GM18507 (cell line): ENCODE measurements at regions not wholly inside any gene's neighbourhood (a gene's known extent, or its start where the extent isn't known, plus 50 kb on each side); places are given as distances from the start of the nearest gene placed in this dataset.

Source experiments
- DNase-seq: peaks from one replicate; pipeline ENCODE4 v3.0.0; 2011; ENCODE audit warnings: low read depth; ENCODE audit not compliant: insufficient read length; ENCODE audit errors: extremely low spot score
- FAIRE-seq: peaks from 2 replicates; lab custom pipeline; 2011; peaks lifted over from hg19 to GRCh38; lab: Jason Lieb, UNC

DNA sequence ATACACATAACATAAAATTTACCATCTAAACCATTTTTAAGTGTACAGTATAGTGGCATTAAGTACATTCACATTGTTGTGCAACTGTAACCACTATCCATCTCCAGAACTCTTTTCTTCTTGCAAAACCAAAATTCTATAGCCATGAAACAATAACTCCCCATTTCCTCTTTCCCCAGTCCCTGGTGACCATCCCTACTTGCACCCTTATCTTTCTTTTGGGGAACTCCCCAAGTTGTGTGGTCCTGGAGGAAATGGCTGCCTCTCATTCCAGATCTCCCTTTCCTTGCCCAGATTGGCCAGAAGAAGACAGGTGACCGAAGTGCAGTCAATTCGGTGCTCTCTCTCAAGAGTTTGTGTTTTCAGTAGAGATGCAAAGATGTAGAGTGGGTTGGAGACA lies 389.6 kb upstream of the C1orf87 start:
- no peak for FAIRE-seq
- DNase-seq, result no peak

DNA sequence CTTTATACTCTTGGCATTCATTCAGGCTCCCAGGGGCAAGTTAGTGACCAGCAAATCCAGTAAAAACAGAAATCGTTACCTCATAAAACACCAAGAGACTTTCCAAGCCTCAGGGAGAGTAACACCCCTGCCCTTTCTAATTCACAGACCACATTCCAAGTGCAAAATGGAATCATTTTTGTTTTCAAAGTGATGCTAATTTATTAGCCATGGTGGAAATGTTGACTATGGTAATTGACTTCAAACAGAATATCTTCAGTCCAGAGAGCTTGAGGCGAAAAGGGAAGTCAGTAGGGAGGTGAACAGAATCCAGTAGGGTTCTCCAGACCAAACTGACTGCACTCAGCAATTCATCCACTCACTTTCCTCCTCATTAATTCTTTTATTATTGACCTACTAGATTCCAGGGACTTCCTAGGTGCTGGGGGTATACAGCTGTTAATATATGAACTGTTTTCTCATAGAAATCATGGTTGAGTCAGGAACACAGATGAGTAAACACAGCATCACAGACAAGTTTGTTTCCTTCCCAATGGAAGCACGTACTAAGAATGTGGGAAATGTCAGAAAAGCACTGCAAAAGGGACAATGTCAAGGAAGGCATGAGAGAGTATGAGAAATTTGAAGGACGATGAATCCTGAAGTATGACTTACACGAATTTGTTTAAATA lies 388.5 kb upstream of the C1orf87 start:
- FAIRE-seq (no peak), DNase-seq (no peak)

DNA sequence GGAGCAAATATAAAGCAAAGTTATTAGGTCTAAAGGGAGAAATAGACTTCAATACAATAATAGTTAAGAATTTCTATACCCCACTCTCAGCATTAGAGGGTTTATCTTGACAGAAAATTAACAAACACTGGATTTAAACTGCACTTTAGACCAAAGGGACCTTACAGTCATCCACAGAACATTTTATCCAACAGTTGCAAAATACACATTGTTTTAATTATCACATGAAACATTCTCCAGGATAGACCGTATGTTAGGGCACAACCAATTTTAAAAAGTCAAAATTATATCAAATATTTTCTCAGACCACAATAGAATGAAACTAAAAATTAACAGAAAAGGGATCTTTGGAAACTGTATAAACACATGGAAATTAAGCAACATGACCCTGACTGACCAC lies 384.5 kb upstream of the C1orf87 start:
- no peak for FAIRE-seq
- no peak for DNase-seq

DNA sequence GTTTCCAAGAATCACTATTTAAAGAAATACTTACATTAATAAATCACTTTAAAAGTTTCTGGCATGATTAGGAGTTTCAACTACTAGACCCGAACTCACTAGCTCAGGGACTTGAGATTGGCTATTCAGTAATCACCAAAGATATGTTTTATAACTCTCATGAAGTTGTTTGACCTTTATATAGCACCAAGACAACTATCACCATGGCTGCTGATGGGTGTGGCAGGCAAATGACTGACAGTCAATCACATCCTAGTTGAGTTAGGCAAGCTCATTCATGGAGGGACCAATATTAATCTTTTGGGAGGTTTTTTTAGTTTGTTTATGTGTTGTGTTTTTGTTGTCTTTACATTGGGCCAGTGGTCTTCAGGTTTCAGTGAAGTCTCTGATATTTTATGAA lies 376.3 kb upstream of the C1orf87 start:
- FAIRE-seq, result no peak

DNA sequence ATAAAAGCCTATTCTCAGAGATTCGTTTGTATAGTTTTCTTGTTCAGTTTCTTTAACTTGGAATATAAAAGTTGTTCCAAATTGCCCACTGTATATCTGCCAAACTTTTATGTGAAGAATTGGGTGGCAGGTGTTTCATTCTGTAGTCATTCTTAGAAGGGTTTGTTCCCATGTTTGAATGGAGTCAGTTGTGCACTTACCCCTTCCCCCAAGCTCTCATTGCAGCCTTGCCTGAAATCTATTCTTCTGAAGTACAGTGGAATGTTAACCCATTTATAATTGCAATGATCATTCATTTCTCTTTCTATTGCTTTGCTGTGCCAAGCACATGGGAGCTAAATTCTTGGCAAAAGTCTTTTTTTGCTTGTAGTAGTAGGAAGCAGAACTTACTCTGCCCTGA lies 375.3 kb upstream of the C1orf87 start:
- no peak for FAIRE-seq
- no peak for DNase-seq

More for the DNA sequence above, 376.3 kb upstream of the C1orf87 start:
- no peak for DNase-seq

- FAIRE-seq (no peak), DNase-seq (no peak)
Observed at GRCh38 chr1:60444680-60445079, 371.1 kb upstream of the C1orf87 start.

DNA sequence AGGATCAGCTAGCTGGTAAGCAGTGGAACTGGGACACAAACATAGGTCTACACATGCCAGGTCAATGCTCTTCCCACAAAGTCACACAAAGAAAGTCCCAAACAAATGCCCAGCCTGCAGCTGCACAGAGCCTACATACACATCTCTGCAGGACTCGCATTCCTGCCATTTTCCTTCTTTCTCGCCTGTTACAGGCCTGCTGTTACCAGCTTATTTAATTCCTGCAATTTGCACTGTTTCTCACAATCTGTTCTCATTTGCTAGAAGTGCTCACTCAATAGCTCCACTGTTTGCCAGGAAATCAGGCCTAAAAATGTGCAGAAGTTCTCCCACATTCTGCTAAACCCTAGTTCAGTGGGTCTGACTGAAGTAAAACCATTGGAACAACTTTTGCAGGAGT lies 362.6 kb upstream of the C1orf87 start:
- FAIRE-seq (no peak), DNase-seq (no peak)

DNA sequence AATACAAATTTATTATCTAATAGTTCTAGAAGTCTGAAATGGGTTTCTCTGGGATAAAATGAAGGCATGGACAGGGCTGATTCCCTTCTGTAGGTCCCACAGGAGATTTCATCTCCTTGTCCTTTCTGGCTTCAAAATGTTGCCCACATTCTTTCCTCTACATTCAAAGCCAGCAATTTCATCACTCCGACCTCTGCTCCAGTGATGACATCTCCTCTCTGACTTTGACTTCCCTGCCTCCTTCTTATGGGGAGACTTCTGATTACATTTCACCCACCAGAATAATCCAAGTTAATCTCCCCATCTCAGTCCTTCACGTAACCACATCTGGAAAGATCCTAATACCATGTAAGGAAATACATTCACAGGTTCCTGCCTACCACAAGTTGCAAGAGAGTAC lies 358.0 kb upstream of the C1orf87 start:
- DNase-seq (no peak), FAIRE-seq (no peak)

GRCh38 chr1:60430375-60430774 lies 356.8 kb upstream of the C1orf87 start:
- FAIRE-seq, result no peak
- DNase-seq, result no peak

GRCh38 chr1:60428127-60428526 lies 354.6 kb upstream of the C1orf87 start:
- FAIRE-seq, result no peak

DNA sequence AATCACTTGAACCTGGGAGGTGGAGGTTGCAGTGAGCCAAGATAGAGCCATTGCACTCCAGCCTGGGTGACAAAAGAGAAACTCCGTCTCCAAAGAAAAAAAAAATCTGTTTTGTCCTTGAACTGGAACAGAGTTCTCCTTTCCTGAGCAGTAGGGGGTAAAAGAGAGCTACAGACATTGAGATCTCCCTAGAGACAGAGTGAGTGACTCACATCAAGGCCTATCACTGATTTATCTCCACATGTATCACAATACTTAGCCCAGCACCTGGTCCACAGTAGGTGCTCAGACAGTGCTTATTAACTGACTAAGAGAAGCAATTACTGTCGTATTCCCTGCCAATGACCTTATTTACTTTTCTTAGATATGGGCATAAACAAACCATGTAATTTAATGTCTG lies 354.1 kb upstream of the C1orf87 start:
- DNase-seq, result no peak
- FAIRE-seq, result no peak

More at GRCh38 chr1:60428127-60428526, 354.6 kb upstream of the C1orf87 start:
- no peak for DNase-seq

DNA sequence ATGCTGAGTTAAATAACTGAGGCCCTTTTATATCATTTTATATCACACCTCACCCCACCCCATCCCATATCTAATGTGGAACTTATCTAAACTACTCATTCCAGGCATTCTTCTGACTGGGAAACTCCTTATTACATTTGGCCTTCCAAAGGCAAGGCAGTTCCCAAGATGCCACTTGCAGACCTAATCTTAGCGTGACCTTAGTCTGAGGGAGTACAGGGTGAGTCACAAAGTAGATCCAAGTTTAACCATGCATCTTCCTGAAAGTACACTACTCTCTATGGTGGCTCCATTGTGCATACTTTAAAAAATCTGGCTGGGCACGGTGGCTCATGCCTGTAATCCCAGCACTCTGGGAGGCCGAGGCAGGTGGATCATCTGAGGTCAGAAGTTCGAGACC lies 353.6 kb upstream of the C1orf87 start:
- FAIRE-seq (no peak), DNase-seq (no peak)

- DNase-seq (no peak), FAIRE-seq (no peak)
Observed at GRCh38 chr1:60425528-60425927, 352.0 kb upstream of the C1orf87 start.

DNA sequence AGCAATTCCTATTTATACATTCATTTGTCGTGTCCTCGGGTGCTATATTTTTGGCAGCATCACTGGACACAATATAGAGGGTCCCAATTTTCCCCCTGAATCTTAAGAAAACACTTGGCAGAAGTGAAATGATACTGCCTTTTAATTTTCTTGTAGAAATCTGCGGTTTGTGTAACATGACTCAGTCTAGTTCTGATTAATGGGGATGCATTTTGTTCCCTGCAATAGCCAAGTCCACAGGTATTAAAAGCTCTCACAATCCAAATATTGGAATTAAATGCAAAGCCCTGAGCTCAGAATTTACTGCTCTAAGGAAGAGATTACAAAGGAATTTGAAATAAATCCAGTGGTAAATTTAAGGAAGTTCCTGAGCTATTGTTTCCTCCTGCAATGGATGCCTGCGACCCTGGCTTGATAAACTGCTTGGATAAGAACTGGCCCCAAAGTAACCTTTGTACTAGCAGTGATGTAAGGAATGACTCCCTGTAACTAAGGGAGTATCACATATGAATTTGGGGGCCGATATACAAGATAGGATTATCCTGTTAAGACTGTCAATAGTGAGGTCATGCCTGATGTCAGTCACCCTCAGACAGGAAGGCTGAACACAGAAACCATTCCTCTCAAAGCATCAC lies 349.7 kb upstream of the C1orf87 start:
- DNase-seq, result no peak
- no peak for FAIRE-seq

DNA sequence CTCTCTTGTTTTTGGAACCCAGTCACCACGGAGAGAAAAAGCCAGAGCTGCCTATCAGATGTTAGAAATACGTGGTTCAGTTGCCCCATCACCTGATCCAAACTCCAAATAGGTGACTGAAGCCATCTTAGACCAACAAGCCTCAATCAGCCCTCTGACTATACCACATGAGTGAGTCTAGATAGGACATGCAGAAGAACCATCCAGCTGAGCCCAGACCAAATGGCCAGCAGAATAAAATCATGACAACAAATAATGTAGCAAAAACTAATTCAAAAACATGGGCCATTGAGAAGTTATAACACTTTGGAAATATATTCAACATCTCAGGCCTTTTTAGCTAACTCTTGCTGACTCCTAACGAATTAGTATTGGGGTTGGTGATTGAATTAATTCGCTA lies 348.4 kb upstream of the C1orf87 start:
- DNase-seq (no peak), FAIRE-seq (no peak)

GRCh38 chr1:60419023-60419422 lies 345.5 kb upstream of the C1orf87 start:
- no peak for DNase-seq
- no peak for FAIRE-seq

DNA sequence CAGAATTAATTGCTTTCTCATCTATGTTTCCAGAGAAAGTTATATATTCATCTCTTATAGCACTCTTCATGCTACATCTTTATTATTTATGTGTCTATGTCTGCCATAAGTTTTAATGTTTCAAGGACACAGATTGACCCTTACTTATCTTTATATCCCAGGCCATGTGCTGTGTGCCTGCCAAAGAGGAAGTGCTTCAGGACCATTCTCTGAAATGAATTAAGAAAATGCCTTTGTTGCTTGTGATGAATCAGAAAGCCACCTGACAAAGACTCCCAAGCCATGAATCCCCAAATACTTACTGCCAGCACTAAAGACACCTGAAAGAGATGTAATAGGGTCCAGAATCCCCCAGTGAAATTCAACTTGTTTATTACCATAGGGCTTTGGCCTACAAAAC lies 342.1 kb upstream of the C1orf87 start:
- FAIRE-seq (no peak), DNase-seq (no peak)

- FAIRE-seq (no peak), DNase-seq (no peak)
Observed at GRCh38 chr1:60413091-60413490, 339.5 kb upstream of the C1orf87 start.

DNA sequence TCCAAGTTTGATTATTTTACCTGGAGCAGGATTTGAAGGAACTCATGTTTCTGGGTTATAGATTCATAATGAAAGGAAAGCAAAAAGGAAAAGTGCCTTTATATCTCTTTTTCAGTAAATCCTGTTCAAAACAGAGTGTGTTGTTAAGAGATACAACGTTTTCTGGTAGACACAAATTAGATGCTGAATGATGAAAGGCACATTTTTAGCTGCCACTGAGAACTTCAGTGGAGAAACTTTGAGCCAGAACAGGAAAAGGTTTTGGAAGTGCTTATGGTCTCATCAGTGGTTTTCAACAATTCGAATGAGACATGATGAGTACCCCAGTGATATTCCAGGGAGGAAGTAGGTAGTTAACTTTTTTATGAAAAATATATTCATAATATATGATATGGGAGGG lies 338.0 kb upstream of the C1orf87 start:
- FAIRE-seq (no peak), DNase-seq (no peak)

- DNase-seq, result no peak
- FAIRE-seq, result no peak
Observed at GRCh38 chr1:60402816-60403215, 329.2 kb upstream of the C1orf87 start.

DNA sequence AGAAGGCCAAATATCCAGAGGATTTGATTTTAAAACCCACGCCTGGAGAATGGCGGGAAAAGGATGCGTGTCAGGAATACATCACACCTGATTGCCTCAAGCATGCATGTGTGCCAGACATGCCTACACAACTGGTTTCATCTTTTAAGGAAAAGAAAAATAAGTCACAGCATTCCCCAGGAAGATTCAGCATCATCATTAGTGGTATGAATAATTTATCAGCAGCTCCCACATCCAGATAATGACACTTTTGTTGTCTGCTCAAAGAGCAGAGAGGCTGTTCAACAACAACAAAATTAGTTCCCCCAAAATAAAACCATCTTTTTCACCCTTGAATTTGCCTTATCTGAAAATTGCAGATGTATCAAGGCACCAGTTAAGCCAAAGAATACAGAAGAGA lies 328.6 kb upstream of the C1orf87 start:
- no peak for FAIRE-seq

GRCh38 chr1:60394436-60394835 lies 320.9 kb upstream of the C1orf87 start:
- DNase-seq, result no peak
- no peak for FAIRE-seq

More for the DNA sequence above, 328.6 kb upstream of the C1orf87 start:
- no peak for DNase-seq
